ENCODE measurements at regions not wholly inside any gene's neighbourhood (a gene's known extent, or its start where the extent isn't known, plus 50 kb on each side); places are given as distances from the start of the nearest gene placed in this dataset.
"Not testable (repeated sequence)": the region's sequence is repeated elsewhere in the genome, so short reads cannot be mapped to it uniquely, and the experiment has no call there.

- not testable (repeated sequence) for H3K27ac ChIP-seq (ENCODE audit: low read depth, low read length); H3K4me3 ChIP-seq (ENCODE audit: low read length)
- no CpG with 5 or more reads among the region's 3 CpGs for WGBS (ENCODE audit: extremely low coverage, insufficient coverage, low lambda C conversion rate)
These were observed 268.2 kb downstream of the RNF152 start for GRCh38 chr18:61624631-61625030.

DNA sequence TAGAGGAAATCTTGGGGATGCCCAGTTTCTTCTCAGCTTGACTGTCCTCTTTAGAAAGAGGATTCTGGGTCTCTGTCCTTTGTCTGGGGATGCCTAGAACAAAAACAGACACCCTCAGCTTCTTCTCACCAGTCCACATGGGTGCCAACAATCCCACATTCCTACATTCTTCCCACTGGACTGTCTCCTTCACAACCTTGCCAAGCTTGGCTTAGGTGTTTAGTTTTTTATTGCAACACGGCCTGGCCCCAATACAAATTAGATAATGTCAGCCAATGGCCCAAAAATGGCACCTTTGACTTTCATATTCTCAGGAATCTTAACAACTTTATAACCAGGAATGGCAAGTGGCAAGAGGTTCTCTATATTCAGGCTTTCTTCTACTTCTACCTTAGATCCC is 273.0 kb downstream of the RNF152 start:
- WGBS (ENCODE audit: extremely low coverage, insufficient coverage, low lambda C conversion rate): no CpG with 5 or more reads among the region's 1 CpG
- Histone ChIP-seq H3K79me1 (ENCODE audit: low read length) (no peaks in the 10 kb centered on the region), H3K79me2 (ENCODE audit: control insufficient read depth, insufficient read depth, low read length) (no peaks in the 10 kb centered on the region), H3K4me1 (ENCODE audit: control insufficient read depth, low read depth, low read length) (no peaks in the 10 kb centered on the region), H3K9ac (ENCODE audit: low read length) (no peak overlapping the region), H2BK15ac (replicated peaks; ENCODE audit: low read depth) (no peak overlapping the region), H4K5ac (ENCODE audit: low read length) (no peak overlapping the region), H3K4me3 (ENCODE audit: low read length) (no peak overlapping the region), H3K18ac (ENCODE audit: low read length) (no peak overlapping the region), H2BK120ac (ENCODE audit: low read depth, low read length) (no peak overlapping the region), H3K36me3 (ENCODE audit: control insufficient read depth, insufficient read depth, low read length) (no peaks in the 10 kb centered on the region), H3K56ac (ENCODE audit: low read length) (no peak overlapping the region), H3K23ac (ENCODE audit: low read length) (no peak overlapping the region), H3K27me3 (ENCODE audit: insufficient read depth, low read length, poor library complexity) (no peaks in the 10 kb centered on the region), H2AK5ac (ENCODE audit: low read length) (no peak overlapping the region), H3K4ac (ENCODE audit: low read depth, low read length) (no peak overlapping the region), H2BK5ac (ENCODE audit: low read length) (no peak overlapping the region), H3K4me2 (ENCODE audit: low read length) (no peak overlapping the region), H4K8ac (ENCODE audit: low read depth, low read length) (no peak overlapping the region), H3K27ac (ENCODE audit: low read depth, low read length) (no peak overlapping the region)
- no peak for DNase-seq

More at GRCh38 chr18:61624631-61625030, 268.2 kb downstream of the RNF152 start:
- H2AK5ac ChIP-seq (ENCODE audit: low read length); H3K79me2 ChIP-seq (ENCODE audit: control insufficient read depth, insufficient read depth, low read length); DNase-seq; H4K5ac ChIP-seq (ENCODE audit: low read length); H3K79me1 ChIP-seq (ENCODE audit: low read length); H3K56ac ChIP-seq (ENCODE audit: low read length); H3K4me2 ChIP-seq (ENCODE audit: low read length); H3K27me3 ChIP-seq (ENCODE audit: insufficient read depth, low read length, poor library complexity); H4K8ac ChIP-seq (ENCODE audit: low read depth, low read length); H2BK120ac ChIP-seq (ENCODE audit: low read depth, low read length); H3K18ac ChIP-seq (ENCODE audit: low read length); H2BK5ac ChIP-seq (ENCODE audit: low read length); H2BK15ac ChIP-seq (replicated peaks; ENCODE audit: low read depth); H3K36me3 ChIP-seq (ENCODE audit: control insufficient read depth, insufficient read depth, low read length); H3K4ac ChIP-seq (ENCODE audit: low read depth, low read length); H3K23ac ChIP-seq (ENCODE audit: low read length); H3K9ac ChIP-seq (ENCODE audit: low read length); H3K4me1 ChIP-seq (ENCODE audit: control insufficient read depth, low read depth, low read length): not testable (repeated sequence)

DNA sequence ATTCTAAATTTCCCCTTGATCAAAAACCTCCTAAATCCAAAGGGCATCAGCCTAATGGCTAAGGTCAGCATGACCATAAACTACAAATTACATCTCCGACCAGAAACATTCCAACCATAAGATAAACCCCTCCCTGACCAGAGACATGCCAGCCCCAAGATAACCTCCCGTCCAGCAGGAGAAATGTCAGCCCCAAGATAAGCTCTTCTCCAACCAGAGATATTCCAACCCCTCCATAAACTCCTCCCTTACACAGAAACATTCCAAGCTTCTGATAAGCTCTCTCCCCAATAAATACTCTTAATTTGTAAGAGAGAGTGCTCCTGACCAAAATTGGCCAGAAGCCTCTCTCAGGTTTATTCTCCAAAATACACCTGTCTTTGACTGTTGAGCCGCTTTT is 274.0 kb downstream of the RNF152 start:
- Histone ChIP-seq H4K5ac (ENCODE audit: low read length) (no peak overlapping the region), H3K27me3 (ENCODE audit: insufficient read depth, low read length, poor library complexity) (no peaks in the 10 kb centered on the region), H3K27ac (ENCODE audit: low read depth, low read length) (no peak overlapping the region), H3K56ac (ENCODE audit: low read length) (no peak overlapping the region), H3K4ac (ENCODE audit: low read depth, low read length) (no peak overlapping the region), H2BK5ac (ENCODE audit: low read length) (no peak overlapping the region), H3K36me3 (ENCODE audit: control insufficient read depth, insufficient read depth, low read length) (no peaks in the 10 kb centered on the region), H3K79me2 (ENCODE audit: control insufficient read depth, insufficient read depth, low read length) (no peaks in the 10 kb centered on the region), H3K79me1 (ENCODE audit: low read length) (no peaks in the 10 kb centered on the region), H2AK5ac (ENCODE audit: low read length) (no peak overlapping the region), H3K23ac (ENCODE audit: low read length) (no peak overlapping the region), H3K4me3 (ENCODE audit: low read length) (no peak overlapping the region), H3K9ac (ENCODE audit: low read length) (no peak overlapping the region), H3K18ac (ENCODE audit: low read length) (no peak overlapping the region), H4K8ac (ENCODE audit: low read depth, low read length) (no peak overlapping the region), H2BK120ac (ENCODE audit: low read depth, low read length) (no peak overlapping the region), H3K4me2 (ENCODE audit: low read length) (no peak overlapping the region), H2BK15ac (replicated peaks; ENCODE audit: low read depth) (no peak overlapping the region), H3K4me1 (ENCODE audit: control insufficient read depth, low read depth, low read length) (no peaks in the 10 kb centered on the region)
- no CpG with 5 or more reads among the region's 3 CpGs for WGBS (ENCODE audit: extremely low coverage, insufficient coverage, low lambda C conversion rate)
- no peak for DNase-seq

GRCh38 chr18:61616111-61616610 is 276.6 kb downstream of the RNF152 start:
- no peak overlapping the region for H2BK5ac ChIP-seq (ENCODE audit: low read length)
- no CpG with 5 or more reads among the region's 4 CpGs for WGBS (ENCODE audit: extremely low coverage, insufficient coverage, low lambda C conversion rate)
- H2BK120ac ChIP-seq (ENCODE audit: low read depth, low read length): no peak overlapping the region
- H3K9ac ChIP-seq (ENCODE audit: low read length): no peak overlapping the region
- no peaks in the 10 kb centered on the region for H3K79me1 ChIP-seq (ENCODE audit: low read length)
- H2BK15ac ChIP-seq (replicated peaks; ENCODE audit: low read depth): no peak overlapping the region
- no peaks in the 10 kb centered on the region for H3K27me3 ChIP-seq (ENCODE audit: insufficient read depth, low read length, poor library complexity)
- H3K56ac ChIP-seq (ENCODE audit: low read length): no peak overlapping the region
- DNase-seq: no peak
- H3K4me2 ChIP-seq (ENCODE audit: low read length): no peak overlapping the region
- H4K8ac ChIP-seq (ENCODE audit: low read depth, low read length): no peak overlapping the region
- no peak overlapping the region for H3K23ac ChIP-seq (ENCODE audit: low read length)
- peak overlapping the region; percentile 8 for H3K4ac ChIP-seq (ENCODE audit: low read depth, low read length)
- H3K4me3 ChIP-seq (ENCODE audit: low read length): no peak overlapping the region
- no peaks in the 10 kb centered on the region for H3K4me1 ChIP-seq (ENCODE audit: control insufficient read depth, low read depth, low read length)
- H3K18ac ChIP-seq (ENCODE audit: low read length): no peak overlapping the region
- no peaks in the 10 kb centered on the region for H3K36me3 ChIP-seq (ENCODE audit: control insufficient read depth, insufficient read depth, low read length)
- no peak overlapping the region for H3K27ac ChIP-seq (ENCODE audit: low read depth, low read length)
- H3K79me2 ChIP-seq (ENCODE audit: control insufficient read depth, insufficient read depth, low read length): no peaks in the 10 kb centered on the region
- H4K5ac ChIP-seq (ENCODE audit: low read length): no peak overlapping the region
- no peak overlapping the region for H2AK5ac ChIP-seq (ENCODE audit: low read length)

DNA sequence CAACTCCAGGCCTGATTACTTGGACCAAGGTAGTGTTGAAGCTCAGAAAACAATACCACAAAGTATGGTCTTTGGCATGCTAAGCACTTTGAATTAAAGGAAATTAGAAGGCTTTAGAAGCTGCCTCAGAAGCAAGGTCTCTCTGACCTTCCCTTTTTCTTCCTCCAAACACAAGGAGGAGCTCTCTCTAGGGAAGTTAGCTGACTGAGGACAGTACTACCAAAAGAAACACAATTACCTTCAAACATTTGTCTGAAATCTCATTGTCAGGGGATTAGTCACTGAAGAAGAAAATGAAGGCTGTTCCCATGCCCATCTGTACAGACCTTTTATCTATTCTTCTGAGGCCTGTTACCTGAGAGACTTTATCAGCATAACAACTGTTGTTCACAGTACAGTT is 279.3 kb downstream of the CDH20 start:
- Histone ChIP-seq H3K27me3 (ENCODE audit: insufficient read depth, low read length, poor library complexity) (no peaks in the 10 kb centered on the region), H3K18ac (ENCODE audit: low read length) (no peak overlapping the region), H3K4me3 (ENCODE audit: low read length) (no peak overlapping the region)

GRCh38 chr18:61609131-61609530 is 275.9 kb downstream of the CDH20 start:
- H4K8ac ChIP-seq (ENCODE audit: low read depth, low read length): no peak overlapping the region
- H3K23ac ChIP-seq (ENCODE audit: low read length): no peak overlapping the region
- H3K4me1 ChIP-seq (ENCODE audit: control insufficient read depth, low read depth, low read length): no peaks in the 10 kb centered on the region
- peak overlapping the region; percentile 92 for H2BK15ac ChIP-seq (replicated peaks; ENCODE audit: low read depth)
- H2BK5ac ChIP-seq (ENCODE audit: low read length): no peak overlapping the region
- no peaks in the 10 kb centered on the region for H3K79me2 ChIP-seq (ENCODE audit: control insufficient read depth, insufficient read depth, low read length)
- H3K36me3 ChIP-seq (ENCODE audit: control insufficient read depth, insufficient read depth, low read length): no peaks in the 10 kb centered on the region
- H2AK5ac ChIP-seq (ENCODE audit: low read length): no peak overlapping the region
- no peak overlapping the region for H4K5ac ChIP-seq (ENCODE audit: low read length)
- no peak overlapping the region for H3K18ac ChIP-seq (ENCODE audit: low read length)
- no peak overlapping the region for H3K56ac ChIP-seq (ENCODE audit: low read length)
- H2BK120ac ChIP-seq (ENCODE audit: low read depth, low read length): peak overlapping the region; percentile 23
- no peak overlapping the region for H3K9ac ChIP-seq (ENCODE audit: low read length)
- H3K4me2 ChIP-seq (ENCODE audit: low read length): no peak overlapping the region
- H3K27ac ChIP-seq (ENCODE audit: low read depth, low read length): no peak overlapping the region
- no peak for DNase-seq
- H3K79me1 ChIP-seq (ENCODE audit: low read length): no peaks in the 10 kb centered on the region
- no peaks in the 10 kb centered on the region for H3K27me3 ChIP-seq (ENCODE audit: insufficient read depth, low read length, poor library complexity)
- no peak overlapping the region for H3K4ac ChIP-seq (ENCODE audit: low read depth, low read length)
- H3K4me3 ChIP-seq (ENCODE audit: low read length): no peak overlapping the region

More for the DNA sequence above, 279.3 kb downstream of the CDH20 start:
- Histone ChIP-seq H3K4me1 (ENCODE audit: control insufficient read depth, low read depth, low read length) (no peaks in the 10 kb centered on the region), H4K5ac (ENCODE audit: low read length) (no peak overlapping the region), H2BK120ac (ENCODE audit: low read depth, low read length) (no peak overlapping the region), H3K36me3 (ENCODE audit: control insufficient read depth, insufficient read depth, low read length) (no peaks in the 10 kb centered on the region), H2BK15ac (replicated peaks; ENCODE audit: low read depth) (no peak overlapping the region), H3K4ac (ENCODE audit: low read depth, low read length) (no peak overlapping the region), H3K79me2 (ENCODE audit: control insufficient read depth, insufficient read depth, low read length) (no peaks in the 10 kb centered on the region), H4K8ac (ENCODE audit: low read depth, low read length) (no peak overlapping the region), H2AK5ac (ENCODE audit: low read length) (no peak overlapping the region), H3K79me1 (ENCODE audit: low read length) (no peaks in the 10 kb centered on the region), H2BK5ac (ENCODE audit: low read length) (no peak overlapping the region), H3K27ac (ENCODE audit: low read depth, low read length) (no peak overlapping the region), H3K56ac (ENCODE audit: low read length) (peak overlapping the region; percentile 51), H3K23ac (ENCODE audit: low read length) (no peak overlapping the region), H3K9ac (ENCODE audit: low read length) (no peak overlapping the region), H3K4me2 (ENCODE audit: low read length) (no peak overlapping the region)
- DNase-seq: peak; percentile 48

Data from mesendoderm (in vitro differentiated cells).